GM23338 (cell line): ENCODE measurements at regions not wholly inside any gene's neighbourhood (a gene's known extent, or its start where the extent isn't known, plus 50 kb on each side); places are given as distances from the start of the nearest gene placed in this dataset.

ENCODE experiments used
- ATAC-seq: fragments of 200-7000 bp; cut with Tn5 transposase; 3 replicates; pipeline ENCODE4 v1.9.1; 2020
- DNase-seq: peaks from one replicate; pipeline ENCODE4 v3.0.0-alpha.2; 2015; ENCODE audit warnings: low spot score
- H2AFZ ChIP-seq: fragments of 200-600 bp; sonication (generic); 2 replicates; pipeline ENCODE4 v1.8.0; 2016; ENCODE audit warnings: antibody characterized with exemption, mild to moderate bottlenecking, moderate library complexity
- H3F3A ChIP-seq: fragments of 200-600 bp; sonication (generic); replicated peaks from 2 replicates; pipeline ENCODE4 v1.8.0; 2017; ENCODE audit warnings: antibody characterized with exemption, mixed run types, low read depth
- H3K27ac ChIP-seq: fragments of 200-600 bp; sonication (generic); 2 replicates; pipeline ENCODE4 v1.6.1; 2016; ENCODE audit warnings: low read depth
- H3K27me3 ChIP-seq: fragments of 200-600 bp; sonication (generic); 2 replicates; pipeline ENCODE4 v1.8.0; 2016; ENCODE audit warnings: mild to moderate bottlenecking, mixed run types, moderate library complexity; ENCODE audit not compliant: insufficient read depth
- H3K36me3 ChIP-seq: fragments of 200-600 bp; sonication (generic); 2 replicates; pipeline ENCODE4 v1.8.0; 2016; ENCODE audit warnings: mild to moderate bottlenecking; ENCODE audit not compliant: insufficient read depth
- H3K4me1 ChIP-seq: fragments of 200-600 bp; sonication (generic); 2 replicates; pipeline ENCODE4 v1.8.0; 2016; ENCODE audit warnings: mild to moderate bottlenecking, moderate library complexity; ENCODE audit not compliant: insufficient read depth
- H3K4me2 ChIP-seq: fragments of 200-600 bp; sonication (generic); 2 replicates; pipeline ENCODE4 v1.7.1; 2017; ENCODE audit warnings: mixed run types
- H3K4me3 ChIP-seq: fragments of 200-600 bp; sonication (generic); 2 replicates; pipeline ENCODE4 v1.6.1; 2016; ENCODE audit warnings: mixed run types
- H3K79me2 ChIP-seq: fragments of 200-600 bp; sonication (generic); replicated peaks from 2 replicates; pipeline ENCODE4 v1.8.0; 2017; ENCODE audit warnings: mild to moderate bottlenecking; ENCODE audit not compliant: insufficient read depth
- H3K9me2 ChIP-seq: fragments of 200-600 bp; sonication (generic); 2 replicates; pipeline ENCODE4 v1.8.0; 2017; ENCODE audit not compliant: insufficient read depth
- H4K20me1 ChIP-seq: fragments of 200-600 bp; sonication (generic); replicated peaks from 2 replicates; pipeline ENCODE4 v1.8.0; 2017; ENCODE audit warnings: mild to moderate bottlenecking; ENCODE audit not compliant: insufficient read depth
- H3K27ac Mint-ChIP-seq: 2 replicates; pipeline ENCODE4 v1.8.0; 2020; ENCODE audit warnings: inconsistent platforms, mild to moderate bottlenecking, moderate library complexity, mixed read lengths
- H3K27me3 Mint-ChIP-seq: 3 replicates; pipeline ENCODE4 v1.8.0; 2022; ENCODE audit warnings: low read depth, mild to moderate bottlenecking, moderate library complexity, mixed read lengths, inconsistent platforms; ENCODE audit not compliant: insufficient read depth, poor library complexity
- H3K36me3 Mint-ChIP-seq: 3 replicates; pipeline ENCODE4 v1.8.0; 2021; ENCODE audit warnings: low read depth, mild to moderate bottlenecking, inconsistent platforms, moderate library complexity, mixed read lengths
- H3K4me1 Mint-ChIP-seq: 3 replicates; pipeline ENCODE4 v1.8.0; 2020; ENCODE audit warnings: mild to moderate bottlenecking, inconsistent platforms, mixed read lengths
- H3K4me3 Mint-ChIP-seq: 3 replicates; pipeline ENCODE4 v1.8.0; 2021; ENCODE audit warnings: moderate library complexity, mild to moderate bottlenecking, inconsistent platforms, mixed read lengths
- H3K9me3 Mint-ChIP-seq: 3 replicates; pipeline ENCODE4 v1.8.0; 2020; ENCODE audit warnings: moderate library complexity, mild to moderate bottlenecking, inconsistent platforms, mixed read lengths
- CREB1 ChIP-seq: fragments of 250-450 bp; sonication (Bioruptor Pico); IDR thresholded peaks from 2 replicates; pipeline ENCODE4 v1.5.0; 2020; ENCODE audit warnings: low read depth, mild to moderate bottlenecking, moderate library complexity
- EZH2 ChIP-seq: fragments of 200-600 bp; sonication (generic); IDR thresholded peaks from one replicate; pipeline ENCODE4 v1.8.0; 2017; ENCODE audit warnings: antibody characterized with exemption, mild to moderate bottlenecking, low read depth; ENCODE audit not compliant: unreplicated experiment
- EZH2phosphoT487 ChIP-seq: fragments of 200-600 bp; sonication (generic); IDR thresholded peaks from one replicate; pipeline ENCODE4 v1.8.1; 2018; ENCODE audit warnings: antibody characterized with exemption; ENCODE audit not compliant: unreplicated experiment
- JUNB ChIP-seq: IDR thresholded peaks from one replicate; pipeline ENCODE4 v1.6.1; 2016; ENCODE audit warnings: antibody characterized with exemption; ENCODE audit not compliant: unreplicated experiment
- NANOG ChIP-seq: IDR thresholded peaks from 2 replicates; pipeline ENCODE4 v1.6.1; 2016; ENCODE audit warnings: antibody characterized with exemption, borderline replicate concordance
- POLR2AphosphoS5 ChIP-seq: IDR thresholded peaks from 2 replicates; pipeline ENCODE4 v1.6.1; 2016; ENCODE audit warnings: antibody characterized with exemption, low read depth
- ZNF331 ChIP-seq: fragments of 250-450 bp; sonication (Bioruptor Pico); IDR thresholded peaks from 2 replicates; pipeline ENCODE4 v1.5.0; 2020; ENCODE audit warnings: low read depth, mild to moderate bottlenecking, moderate library complexity
- ZNF462 ChIP-seq: fragments of 250-450 bp; sonication (Bioruptor Pico); IDR thresholded peaks from 2 replicates; pipeline ENCODE4 v1.5.0; 2020; ENCODE audit warnings: mild to moderate bottlenecking, moderate library complexity
- TF ChIP-seq, protein P1 (sequence below), 2 experiments: fragments of 200-600 bp in 1 of 2; sonication (generic) in 1 of 2; conservative IDR thresholded peaks; 2 replicates each; pipeline versions ENCODE4 v1.5.1 to v1.6.1; 2016 to 2017; ENCODE audit warnings: antibody characterized with exemption in 2 of 2, low read depth in 2 of 2, mild to moderate bottlenecking in 2 of 2, moderate library complexity in 1 of 2
- TF ChIP-seq, protein P2 (sequence below): IDR thresholded peaks from 2 replicates; pipeline ENCODE4 v1.6.1; 2016; ENCODE audit warnings: antibody characterized with exemption

GRCh38 chr16:87144232-87144631 is 173.0 kb downstream of the C16orf95 start:
- Histone ChIP-seq H3K79me2 (no peaks in the 10 kb centered on the region), H3F3A (no peaks in the 10 kb centered on the region), H2AFZ (no peak overlapping the region), H3K4me2 (no peak overlapping the region), H4K20me1 (no peaks in the 10 kb centered on the region), H3K9me2 (no peaks in the 10 kb centered on the region), H3K27me3 (no peaks in the 10 kb centered on the region), H3K4me3 (no peak overlapping the region), H3K36me3 (no peaks in the 10 kb centered on the region), H3K4me1 (no peaks in the 10 kb centered on the region; the same call in 1 of the 2 replicates), H3K27ac (no peak overlapping the region)
- peaks cover 5% of the 10 kb centered on the region for H3K27me3 Mint-ChIP-seq
- H3K9me3 Mint-ChIP-seq, result peaks cover 21% of the 10 kb centered on the region
- DNase-seq, result no peak
- no peak overlapping the region for H3K4me3 Mint-ChIP-seq
- no peak for ATAC-seq
- TF ChIP-seq, protein P1, sequence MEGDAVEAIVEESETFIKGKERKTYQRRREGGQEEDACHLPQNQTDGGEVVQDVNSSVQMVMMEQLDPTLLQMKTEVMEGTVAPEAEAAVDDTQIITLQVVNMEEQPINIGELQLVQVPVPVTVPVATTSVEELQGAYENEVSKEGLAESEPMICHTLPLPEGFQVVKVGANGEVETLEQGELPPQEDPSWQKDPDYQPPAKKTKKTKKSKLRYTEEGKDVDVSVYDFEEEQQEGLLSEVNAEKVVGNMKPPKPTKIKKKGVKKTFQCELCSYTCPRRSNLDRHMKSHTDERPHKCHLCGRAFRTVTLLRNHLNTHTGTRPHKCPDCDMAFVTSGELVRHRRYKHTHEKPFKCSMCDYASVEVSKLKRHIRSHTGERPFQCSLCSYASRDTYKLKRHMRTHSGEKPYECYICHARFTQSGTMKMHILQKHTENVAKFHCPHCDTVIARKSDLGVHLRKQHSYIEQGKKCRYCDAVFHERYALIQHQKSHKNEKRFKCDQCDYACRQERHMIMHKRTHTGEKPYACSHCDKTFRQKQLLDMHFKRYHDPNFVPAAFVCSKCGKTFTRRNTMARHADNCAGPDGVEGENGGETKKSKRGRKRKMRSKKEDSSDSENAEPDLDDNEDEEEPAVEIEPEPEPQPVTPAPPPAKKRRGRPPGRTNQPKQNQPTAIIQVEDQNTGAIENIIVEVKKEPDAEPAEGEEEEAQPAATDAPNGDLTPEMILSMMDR (conservative IDR thresholded peaks at IDR 0.05; ENCODE audit: low read depth in 2 of 2), result no peak
- TF ChIP-seq ZNF331 (CRISPR knock-in tag) (no peak), EZH2 (no peak), JUNB (no peak), CREB1 (CRISPR knock-in tag) (no peak), POLR2AphosphoS5 (no peak), NANOG (no peak), ZNF462 (no peak), EZH2phosphoT487 (no peak)
- TF ChIP-seq, protein P2, sequence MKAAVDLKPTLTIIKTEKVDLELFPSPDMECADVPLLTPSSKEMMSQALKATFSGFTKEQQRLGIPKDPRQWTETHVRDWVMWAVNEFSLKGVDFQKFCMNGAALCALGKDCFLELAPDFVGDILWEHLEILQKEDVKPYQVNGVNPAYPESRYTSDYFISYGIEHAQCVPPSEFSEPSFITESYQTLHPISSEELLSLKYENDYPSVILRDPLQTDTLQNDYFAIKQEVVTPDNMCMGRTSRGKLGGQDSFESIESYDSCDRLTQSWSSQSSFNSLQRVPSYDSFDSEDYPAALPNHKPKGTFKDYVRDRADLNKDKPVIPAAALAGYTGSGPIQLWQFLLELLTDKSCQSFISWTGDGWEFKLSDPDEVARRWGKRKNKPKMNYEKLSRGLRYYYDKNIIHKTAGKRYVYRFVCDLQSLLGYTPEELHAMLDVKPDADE, result no peak
- H3K27ac Mint-ChIP-seq, result no peak overlapping the region
- H3K4me1 Mint-ChIP-seq, result no peaks in the 10 kb centered on the region
- peaks cover 3% of the 10 kb centered on the region; the same call in 2 of the 3 replicates for H3K36me3 Mint-ChIP-seq
